Iris pigment epithelial cell (primary cell): ENCODE measurements at regions not wholly inside any gene's neighbourhood (a gene's known extent, or its start where the extent isn't known, plus 50 kb on each side); places are given as distances from the start of the nearest gene placed in this dataset.

Experiments
- DNase-seq: peaks from one replicate; pipeline ENCODE4 v3.0.0-alpha.2; 2011; ENCODE audit warnings: low read depth

- DNase-seq: peak; percentile 96
These were observed 81.2 kb upstream of the CCDC112 start for GRCh38 chr5:115377468-115378217.

- peak; percentile 33 for DNase-seq
These were observed 79.4 kb upstream of the CCDC112 start for GRCh38 chr5:115375893-115376292.

- no peak for DNase-seq
These were observed 77.8 kb upstream of the CCDC112 start for GRCh38 chr5:115374057-115374775.

GRCh38 chr5:115372146-115372545 lies 75.7 kb upstream of the CCDC112 start:
- no peak for DNase-seq

- no peak for DNase-seq
These were observed 73.1 kb upstream of the CCDC112 start for GRCh38 chr5:115369430-115370144.

- DNase-seq: peak; percentile 98
These were observed 69.8 kb upstream of the CCDC112 start for GRCh38 chr5:115366223-115366622.

- no peak for DNase-seq
These were observed 67.4 kb upstream of the CCDC112 start for GRCh38 chr5:115363879-115364278.

- peak; percentile 49 for DNase-seq
These were observed 63.7 kb upstream of the CCDC112 start for GRCh38 chr5:115360046-115360685.

- DNase-seq: no peak
These were observed 59.4 kb upstream of the CCDC112 start for GRCh38 chr5:115355767-115356381.

GRCh38 chr5:115355095-115355494 lies 58.6 kb upstream of the CCDC112 start:
- no peak for DNase-seq

- DNase-seq: no peak
These were observed 57.8 kb upstream of the CCDC112 start for GRCh38 chr5:115354246-115354645.

- no peak for DNase-seq
These were observed 56.1 kb upstream of the CCDC112 start for GRCh38 chr5:115352571-115352970.

- DNase-seq: peak; percentile 79
These were observed 55.1 kb upstream of the CCDC112 start for GRCh38 chr5:115351356-115352195.

GRCh38 chr5:115350894-115351293 lies 54.4 kb upstream of the CCDC112 start:
- no peak for DNase-seq

- DNase-seq: peak; percentile 94
These were observed 52.8 kb upstream of the CCDC112 start for GRCh38 chr5:115349001-115349817.

GRCh38 chr5:115348175-115348574 lies 51.7 kb upstream of the CCDC112 start:
- DNase-seq: no peak
